H1 (cell line): ENCODE measurements at regions not wholly inside any gene's neighbourhood (a gene's known extent, or its start where the extent isn't known, plus 50 kb on each side); places are given as distances from the start of the nearest gene placed in this dataset.

Experiments
- CTCF ChIA-PET: fragments of 300-600 bp; sonication (Branson Sonifier 250); formaldehyde crosslinking; loops from one replicate; lab custom pipeline; 2021; ENCODE audit not compliant: partially characterized antibody; lab: Charles Lee
- POLR2A ChIA-PET: fragments of 300-600 bp; sonication (Branson Sonifier 250); formaldehyde crosslinking; loops from one replicate; lab custom pipeline; 2021; ENCODE audit warnings: inconsistent platforms; ENCODE audit not compliant: partially characterized antibody; lab: Charles Lee
- DNase-seq, 2 experiments: peaks; one replicate each; pipeline versions ENCODE4 v3.0.0 to v3.0.0-alpha.2; 2010 to 2022; ENCODE audit warnings: low spot score in 2 of 2, low read depth in 1 of 2, mixed read lengths in 1 of 2
- FAIRE-seq: peaks from 2 replicates; lab custom pipeline; 2011; peaks lifted over from hg19 to GRCh38; lab: Jason Lieb, UNC
- H2AFZ ChIP-seq: 2 replicates; pipeline ENCODE4 v1.8.1; 2012; ENCODE audit warnings: low read length, inconsistent platforms
- H2AK5ac ChIP-seq: 2 replicates; pipeline ENCODE4 v1.6.1; 2013; ENCODE audit warnings: low read depth, low read length
- H2BK120ac ChIP-seq: replicated peaks from 2 replicates; pipeline ENCODE3; 2013; ENCODE audit warnings: low read depth, low read length, inconsistent platforms
- H2BK12ac ChIP-seq: 2 replicates; pipeline ENCODE4 v1.6.1; 2013; ENCODE audit warnings: low read depth, low read length
- H2BK15ac ChIP-seq: 2 replicates; pipeline ENCODE4 v1.6.1; 2013; ENCODE audit warnings: low read length
- H2BK20ac ChIP-seq: 2 replicates; pipeline ENCODE4 v1.6.1; 2013; ENCODE audit warnings: low read length
- H2BK5ac ChIP-seq: 2 replicates; pipeline ENCODE4 v1.6.1; 2013; ENCODE audit warnings: low read depth, low read length
- H3K14ac ChIP-seq: 2 replicates; pipeline ENCODE4 v1.6.1; 2013; ENCODE audit warnings: inconsistent platforms; ENCODE audit not compliant: insufficient read length
- H3K18ac ChIP-seq: 2 replicates; pipeline ENCODE4 v1.6.1; 2013; ENCODE audit warnings: low read length; ENCODE audit errors: extremely low read depth
- H3K23ac ChIP-seq: 2 replicates; pipeline ENCODE4 v1.6.1; 2013; ENCODE audit warnings: inconsistent platforms; ENCODE audit not compliant: insufficient read length
- H3K23me2 ChIP-seq: 2 replicates; pipeline ENCODE4 v1.6.1; 2013; ENCODE audit warnings: low read depth, low read length
- H3K27ac ChIP-seq: 2 replicates; pipeline ENCODE4 v1.6.1; 2011; ENCODE audit warnings: low read depth, low read length, inconsistent platforms
- H3K27me3 ChIP-seq, 4 experiments: replicated peaks in 1 of 4; 1 replicate in 1 of 4; 2 replicates in 3 of 4; pipeline versions ENCODE4 v1.6.1 to v1.8.1; 2011 to 2013; ENCODE audit warnings: low read length in 3 of 4, mild to moderate bottlenecking in 3 of 4, inconsistent platforms in 2 of 4, mixed read lengths in 2 of 4, moderate library complexity in 1 of 4; ENCODE audit not compliant: control insufficient read depth in 3 of 4, insufficient read depth in 3 of 4; ENCODE audit errors: extremely low read depth in 1 of 4
- H3K36me3 ChIP-seq, 4 experiments: 2 replicates each; pipeline versions ENCODE4 v1.6.1 to v1.8.1; 2011 to 2013; ENCODE audit warnings: mild to moderate bottlenecking in 4 of 4, low read length in 3 of 4, moderate library complexity in 2 of 4, control low read depth in 1 of 4, inconsistent platforms in 1 of 4; ENCODE audit not compliant: insufficient read depth in 4 of 4, control insufficient read depth in 2 of 4
- H3K4ac ChIP-seq: replicated peaks from 2 replicates; pipeline ENCODE3; 2013; ENCODE audit warnings: low read length, low read depth, mixed read lengths, inconsistent platforms; ENCODE audit not compliant: insufficient read length
- H3K4me1 ChIP-seq, 4 experiments: replicated peaks in 1 of 4; 1 replicate in 1 of 4; 2 replicates in 3 of 4; pipeline versions ENCODE4 v1.6.1 to v1.8.1; 2011 to 2013; ENCODE audit warnings: low read length in 3 of 4, inconsistent platforms in 2 of 4, mixed read lengths in 1 of 4; ENCODE audit not compliant: insufficient read depth in 4 of 4, control insufficient read depth in 3 of 4
- H3K4me2 ChIP-seq, 2 experiments: 2 replicates each; pipeline versions ENCODE4 v1.6.1 to v1.8.1; 2011 to 2013; ENCODE audit warnings: low read depth in 2 of 2, low read length in 2 of 2, control low read depth in 1 of 2, inconsistent platforms in 1 of 2, mild to moderate bottlenecking in 1 of 2; ENCODE audit not compliant: insufficient read depth in 1 of 2
- H3K4me3 ChIP-seq, 4 experiments: fragments of 200-600, 300-600 bp in 1 of 4; sonication (generic), shearing (Covaris generic), sonication (Bioruptor Twin) in 1 of 4; 2 replicates each; pipeline versions ENCODE4 v1.5.1 to v1.8.1; 2011 to 2016; ENCODE audit warnings: low read length in 4 of 4, low read depth in 3 of 4, control low read depth in 2 of 4, inconsistent platforms in 2 of 4, mild to moderate bottlenecking in 2 of 4, mixed read lengths in 1 of 4, moderate library complexity in 1 of 4; ENCODE audit not compliant: insufficient read depth in 2 of 4; ENCODE audit errors: extremely low read depth in 1 of 4
- H3K56ac ChIP-seq: replicated peaks from 2 replicates; pipeline ENCODE3; 2013; ENCODE audit warnings: low read depth, mild to moderate bottlenecking, mixed read lengths, low read length, inconsistent platforms; ENCODE audit not compliant: insufficient read length
- H3K79me1 ChIP-seq: 2 replicates; pipeline ENCODE4 v1.6.1; 2013; ENCODE audit warnings: low read depth, low read length, control low read depth
- H3K79me2 ChIP-seq, 2 experiments: 2 replicates each; pipeline versions ENCODE4 v1.6.1 to v1.8.1; 2012 to 2013; ENCODE audit warnings: low read length in 2 of 2, mild to moderate bottlenecking in 2 of 2, inconsistent platforms in 1 of 2; ENCODE audit not compliant: insufficient read depth in 2 of 2, control insufficient read depth in 1 of 2
- H3K9ac ChIP-seq, 4 experiments: replicated peaks in 1 of 4; 1 replicate in 1 of 4; 2 replicates in 3 of 4; pipeline versions ENCODE4 v1.6.1 to v1.8.1; 2011 to 2013; ENCODE audit warnings: low read depth in 3 of 4, low read length in 3 of 4, control low read depth in 2 of 4, mild to moderate bottlenecking in 2 of 4, moderate library complexity in 2 of 4, inconsistent platforms in 1 of 4; ENCODE audit errors: extremely low read depth in 1 of 4
- H3K9me3 ChIP-seq, 2 experiments: 2 replicates each; pipeline versions ENCODE4 v1.6.1 to v1.8.1; 2012 to 2013; ENCODE audit warnings: mild to moderate bottlenecking in 2 of 2, moderate library complexity in 2 of 2, control low read depth in 1 of 2, inconsistent platforms in 1 of 2, low read depth in 1 of 2, low read length in 1 of 2, mixed read lengths in 1 of 2; ENCODE audit not compliant: insufficient read depth in 2 of 2
- H4K20me1 ChIP-seq, 2 experiments: replicated peaks in 1 of 2; 2 replicates each; pipeline versions ENCODE3 to v1.8.1; 2011 to 2013; ENCODE audit warnings: inconsistent platforms in 2 of 2, low read length in 2 of 2, mild to moderate bottlenecking in 1 of 2; ENCODE audit not compliant: insufficient read depth in 2 of 2, control insufficient read depth in 1 of 2
- H4K5ac ChIP-seq: 2 replicates; pipeline ENCODE4 v1.6.1; 2013; ENCODE audit warnings: low read length, low read depth, mixed read lengths, inconsistent platforms; ENCODE audit not compliant: insufficient read length
- H4K8ac ChIP-seq: 2 replicates; pipeline ENCODE4 v1.8.0; 2013; ENCODE audit warnings: mild to moderate bottlenecking, moderate library complexity, low read length, inconsistent platforms; ENCODE audit not compliant: insufficient read depth; ENCODE audit errors: extremely low read depth
- H4K91ac ChIP-seq: replicated peaks from 2 replicates; pipeline ENCODE3; 2013; ENCODE audit warnings: low read length, mixed read lengths, inconsistent platforms; ENCODE audit not compliant: insufficient read length
- CTCF ChIP-seq, 3 experiments: IDR thresholded peaks; 1 replicate in 2 of 3; 2 replicates in 1 of 3; pipeline versions ENCODE4 v1.5.1 to v1.6.1; 2011; ENCODE audit warnings: low read length in 3 of 3, mild to moderate bottlenecking in 3 of 3, inconsistent platforms in 2 of 3, low read depth in 1 of 3, moderate library complexity in 1 of 3; ENCODE audit not compliant: insufficient read depth in 1 of 3; ENCODE audit errors: control extremely low read depth in 1 of 3
- EZH2 ChIP-seq: fragments of 200-600 bp; sonication (generic); IDR thresholded peaks from 2 replicates; pipeline ENCODE4 v1.7.1; 2012; ENCODE audit warnings: low read depth, mild to moderate bottlenecking, moderate library complexity, low read length, inconsistent platforms; ENCODE audit not compliant: severe bottlenecking
- GTF2F1 ChIP-seq: IDR thresholded peaks from 2 replicates; pipeline ENCODE4 v1.6.1; 2012; ENCODE audit warnings: low read depth, low read length, improper control_type of control experiment, borderline replicate concordance
- HDAC2 ChIP-seq, 2 experiments: fragments of 300-600 bp in 1 of 2; sonication (generic) in 1 of 2; IDR thresholded peaks; 2 replicates each; pipeline ENCODE4 v1.6.1; 2011 to 2012; ENCODE audit warnings: low read depth in 2 of 2, low read length in 2 of 2, mild to moderate bottlenecking in 2 of 2, moderate library complexity in 2 of 2, borderline replicate concordance in 1 of 2, inconsistent platforms in 1 of 2
- HDAC6 ChIP-seq: IDR thresholded peaks from one replicate; pipeline ENCODE4 v1.7.1; 2012; ENCODE audit warnings: low read depth, mild to moderate bottlenecking, inconsistent platforms, low read length, moderate library complexity
- POLR2A ChIP-seq, 2 experiments: IDR thresholded peaks; 1 replicate in 1 of 2; 2 replicates in 1 of 2; pipeline ENCODE4 v1.6.1; 2011; ENCODE audit warnings: low read depth in 2 of 2, low read length in 2 of 2, mild to moderate bottlenecking in 2 of 2; ENCODE audit errors: control extremely low read depth in 1 of 2
- POU5F1 ChIP-seq: IDR thresholded peaks from 2 replicates; pipeline ENCODE4 v1.6.1; 2011; ENCODE audit warnings: low read depth, mild to moderate bottlenecking, low read length, moderate library complexity
- RBBP5 ChIP-seq: IDR thresholded peaks from 2 replicates; pipeline ENCODE4 v1.7.1; 2012; ENCODE audit warnings: low read depth, mild to moderate bottlenecking, inconsistent platforms, low read length, moderate library complexity, borderline replicate concordance
- TCF12 ChIP-seq: IDR thresholded peaks from 2 replicates; pipeline ENCODE4 v1.6.1; 2011; ENCODE audit warnings: low read depth, mild to moderate bottlenecking, low read length
- ZNF274 ChIP-seq: IDR thresholded peaks from 2 replicates; pipeline ENCODE4 v1.7.0; 2012; ENCODE audit warnings: low read length, borderline replicate concordance; ENCODE audit errors: extremely low read depth
- WGBS, 2 experiments: shearing (Covaris generic) in 1 of 2; methylation state at CpG; one replicate each; pipeline versions ENCODE4 v1.1.6 to v1.1.7; 2013 to 2015; ENCODE audit warnings: low lambda C conversion rate in 2 of 2, mixed read lengths in 2 of 2, inconsistent platforms in 1 of 2, low coverage in 1 of 2, missing lambda C conversion rate in 1 of 2; ENCODE audit not compliant: insufficient replicate concordance in 2 of 2, insufficient coverage in 1 of 2, insufficient read length in 1 of 2; ENCODE audit errors: extremely low coverage in 1 of 2, missing lambda C conversion rate in 1 of 2; 5-methylcytosine and 5-hydroxymethylcytosine counted together
- TF ChIP-seq, protein P1 (sequence below): IDR thresholded peaks from 2 replicates; pipeline ENCODE4 v1.6.1; 2011; ENCODE audit warnings: low read depth, mild to moderate bottlenecking, low read length; ENCODE audit not compliant: insufficient read depth

DNA sequence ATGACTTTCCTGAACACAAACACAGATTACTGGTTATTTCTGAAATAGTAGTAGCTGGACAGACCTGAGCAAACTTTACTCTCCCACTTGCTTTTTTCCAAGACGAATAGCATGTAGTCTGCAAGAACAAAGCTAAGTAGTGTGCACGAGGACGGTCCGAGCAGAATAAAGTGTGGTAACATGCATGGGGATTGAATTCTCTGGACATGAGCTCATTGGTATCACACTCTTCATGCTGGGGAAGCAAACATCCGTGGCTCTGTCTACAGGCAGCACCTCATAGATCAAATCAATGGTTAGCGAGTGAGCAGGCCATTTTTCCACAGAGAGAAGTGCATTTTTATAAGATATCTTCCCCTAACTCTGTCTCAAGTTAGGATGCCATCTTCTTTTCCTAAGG is 164.8 kb upstream of the STK17B start:
- no peaks in the 10 kb centered on the region for H3K36me3 ChIP-seq
- H4K8ac ChIP-seq = no peak overlapping the region
- no peaks in the 10 kb centered on the region for H3K23me2 ChIP-seq
- no peaks in the 10 kb centered on the region for H4K20me1 ChIP-seq
- CTCF ChIA-PET = interaction anchor here (0.6 to 4.9 kb wide), 25 partner anchors 8 to 258 kb away, joined by 3 to 54 read pairs (median 4); no protein-coding TSS in a partner anchor
- no peak overlapping the region for H3K27ac ChIP-seq
- H3K14ac ChIP-seq = no peak overlapping the region
- H2AK5ac ChIP-seq = no peak overlapping the region
- no peak overlapping the region for H3K4me2 ChIP-seq
- H3K9me3 ChIP-seq = no peaks in the 10 kb centered on the region
- FAIRE-seq (no peak), DNase-seq (no peak)
- H3K4me3 ChIP-seq = no peak overlapping the region
- no peak overlapping the region for H2BK12ac ChIP-seq
- H3K18ac ChIP-seq = no peak overlapping the region
- POLR2A ChIA-PET = no interaction called here
- no peak overlapping the region for H2BK5ac ChIP-seq
- no peak overlapping the region for H2AFZ ChIP-seq
- no peak overlapping the region for H4K91ac ChIP-seq
- H3K79me2 ChIP-seq = no peaks in the 10 kb centered on the region
- no peaks in the 10 kb centered on the region for H3K4me1 ChIP-seq
- H2BK20ac ChIP-seq = no peak overlapping the region
- WGBS, 2 experiments = 93% methylated on average over 6 of the region's 6 CpGs; no CpG with 5 or more reads in 1 of the 2 experiments
- no peaks in the 10 kb centered on the region for H3K79me1 ChIP-seq
- no peak overlapping the region for H4K5ac ChIP-seq
- no peak overlapping the region for H2BK15ac ChIP-seq
- no peak overlapping the region for H3K4ac ChIP-seq
- H3K9ac ChIP-seq = no peak overlapping the region
- H2BK120ac ChIP-seq = no peak overlapping the region
- H3K27me3 ChIP-seq = no peaks in the 10 kb centered on the region
- H3K56ac ChIP-seq = no peak overlapping the region
- no peak overlapping the region for H3K23ac ChIP-seq
- TF ChIP-seq EZH2 = no peak
- TF ChIP-seq, protein P1, sequence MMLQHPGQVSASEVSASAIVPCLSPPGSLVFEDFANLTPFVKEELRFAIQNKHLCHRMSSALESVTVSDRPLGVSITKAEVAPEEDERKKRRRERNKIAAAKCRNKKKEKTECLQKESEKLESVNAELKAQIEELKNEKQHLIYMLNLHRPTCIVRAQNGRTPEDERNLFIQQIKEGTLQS = no peak
- TF ChIP-seq POLR2A (IDR thresholded peaks at IDR 0.05; ENCODE audit: control extremely low read depth in 1 of 2, low read depth in 2 of 2, low read length in 2 of 2) = no peak
- TF ChIP-seq GTF2F1 = no peak
- no peak for TF ChIP-seq POU5F1
- TF ChIP-seq HDAC2 (IDR thresholded peaks at IDR 0.05; ENCODE audit: borderline replicate concordance in 1 of 2, low read depth in 2 of 2, low read length in 2 of 2) = no peak
- no peak for TF ChIP-seq ZNF274
- no peak for TF ChIP-seq TCF12
- no peak for TF ChIP-seq HDAC6
- TF ChIP-seq CTCF (IDR thresholded peaks at IDR 0.05; ENCODE audit: control extremely low read depth in 1 of 3, insufficient read depth in 1 of 3, low read depth in 1 of 3, low read length in 3 of 3) = no peak
- TF ChIP-seq RBBP5 = no peak
